H1 (cell line): ENCODE measurements at regions not wholly inside any gene's neighbourhood (a gene's known extent, or its start where the extent isn't known, plus 50 kb on each side); places are given as distances from the start of the nearest gene placed in this dataset.

Source experiments
- CTCF ChIA-PET: fragments of 300-600 bp; sonication (Branson Sonifier 250); formaldehyde crosslinking; loops from one replicate; lab custom pipeline; 2021; ENCODE audit not compliant: partially characterized antibody; lab: Charles Lee
- POLR2A ChIA-PET: fragments of 300-600 bp; sonication (Branson Sonifier 250); formaldehyde crosslinking; loops from one replicate; lab custom pipeline; 2021; ENCODE audit warnings: inconsistent platforms; ENCODE audit not compliant: partially characterized antibody; lab: Charles Lee
- DNase-seq, 2 experiments: peaks; one replicate each; pipeline versions ENCODE4 v3.0.0 to v3.0.0-alpha.2; 2010 to 2022; ENCODE audit warnings: low spot score in 2 of 2, low read depth in 1 of 2, mixed read lengths in 1 of 2
- FAIRE-seq: peaks from 2 replicates; lab custom pipeline; 2011; peaks lifted over from hg19 to GRCh38; lab: Jason Lieb, UNC
- H2AFZ ChIP-seq: 2 replicates; pipeline ENCODE4 v1.8.1; 2012; ENCODE audit warnings: low read length, inconsistent platforms
- H2AK5ac ChIP-seq: 2 replicates; pipeline ENCODE4 v1.6.1; 2013; ENCODE audit warnings: low read depth, low read length
- H2BK120ac ChIP-seq: replicated peaks from 2 replicates; pipeline ENCODE3; 2013; ENCODE audit warnings: low read depth, low read length, inconsistent platforms
- H2BK12ac ChIP-seq: 2 replicates; pipeline ENCODE4 v1.6.1; 2013; ENCODE audit warnings: low read depth, low read length
- H2BK15ac ChIP-seq: 2 replicates; pipeline ENCODE4 v1.6.1; 2013; ENCODE audit warnings: low read length
- H2BK20ac ChIP-seq: 2 replicates; pipeline ENCODE4 v1.6.1; 2013; ENCODE audit warnings: low read length
- H2BK5ac ChIP-seq: 2 replicates; pipeline ENCODE4 v1.6.1; 2013; ENCODE audit warnings: low read depth, low read length
- H3K14ac ChIP-seq: 2 replicates; pipeline ENCODE4 v1.6.1; 2013; ENCODE audit warnings: inconsistent platforms; ENCODE audit not compliant: insufficient read length
- H3K18ac ChIP-seq: 2 replicates; pipeline ENCODE4 v1.6.1; 2013; ENCODE audit warnings: low read length; ENCODE audit errors: extremely low read depth
- H3K23ac ChIP-seq: 2 replicates; pipeline ENCODE4 v1.6.1; 2013; ENCODE audit warnings: inconsistent platforms; ENCODE audit not compliant: insufficient read length
- H3K23me2 ChIP-seq: 2 replicates; pipeline ENCODE4 v1.6.1; 2013; ENCODE audit warnings: low read depth, low read length
- H3K27ac ChIP-seq: 2 replicates; pipeline ENCODE4 v1.6.1; 2011; ENCODE audit warnings: low read depth, low read length, inconsistent platforms
- H3K27me3 ChIP-seq, 4 experiments: replicated peaks in 1 of 4; 1 replicate in 1 of 4; 2 replicates in 3 of 4; pipeline versions ENCODE4 v1.6.1 to v1.8.1; 2011 to 2013; ENCODE audit warnings: low read length in 3 of 4, mild to moderate bottlenecking in 3 of 4, inconsistent platforms in 2 of 4, mixed read lengths in 2 of 4, moderate library complexity in 1 of 4; ENCODE audit not compliant: control insufficient read depth in 3 of 4, insufficient read depth in 3 of 4; ENCODE audit errors: extremely low read depth in 1 of 4
- H3K36me3 ChIP-seq, 4 experiments: 2 replicates each; pipeline versions ENCODE4 v1.6.1 to v1.8.1; 2011 to 2013; ENCODE audit warnings: mild to moderate bottlenecking in 4 of 4, low read length in 3 of 4, moderate library complexity in 2 of 4, control low read depth in 1 of 4, inconsistent platforms in 1 of 4; ENCODE audit not compliant: insufficient read depth in 4 of 4, control insufficient read depth in 2 of 4
- H3K4ac ChIP-seq: replicated peaks from 2 replicates; pipeline ENCODE3; 2013; ENCODE audit warnings: low read length, low read depth, mixed read lengths, inconsistent platforms; ENCODE audit not compliant: insufficient read length
- H3K4me1 ChIP-seq, 4 experiments: replicated peaks in 1 of 4; 1 replicate in 1 of 4; 2 replicates in 3 of 4; pipeline versions ENCODE4 v1.6.1 to v1.8.1; 2011 to 2013; ENCODE audit warnings: low read length in 3 of 4, inconsistent platforms in 2 of 4, mixed read lengths in 1 of 4; ENCODE audit not compliant: insufficient read depth in 4 of 4, control insufficient read depth in 3 of 4
- H3K4me2 ChIP-seq, 2 experiments: 2 replicates each; pipeline versions ENCODE4 v1.6.1 to v1.8.1; 2011 to 2013; ENCODE audit warnings: low read depth in 2 of 2, low read length in 2 of 2, control low read depth in 1 of 2, inconsistent platforms in 1 of 2, mild to moderate bottlenecking in 1 of 2; ENCODE audit not compliant: insufficient read depth in 1 of 2
- H3K4me3 ChIP-seq, 4 experiments: fragments of 200-600, 300-600 bp in 1 of 4; sonication (generic), shearing (Covaris generic), sonication (Bioruptor Twin) in 1 of 4; 2 replicates each; pipeline versions ENCODE4 v1.5.1 to v1.8.1; 2011 to 2016; ENCODE audit warnings: low read length in 4 of 4, low read depth in 3 of 4, control low read depth in 2 of 4, inconsistent platforms in 2 of 4, mild to moderate bottlenecking in 2 of 4, mixed read lengths in 1 of 4, moderate library complexity in 1 of 4; ENCODE audit not compliant: insufficient read depth in 2 of 4; ENCODE audit errors: extremely low read depth in 1 of 4
- H3K56ac ChIP-seq: replicated peaks from 2 replicates; pipeline ENCODE3; 2013; ENCODE audit warnings: low read depth, mild to moderate bottlenecking, mixed read lengths, low read length, inconsistent platforms; ENCODE audit not compliant: insufficient read length
- H3K79me1 ChIP-seq: 2 replicates; pipeline ENCODE4 v1.6.1; 2013; ENCODE audit warnings: low read depth, low read length, control low read depth
- H3K79me2 ChIP-seq, 2 experiments: 2 replicates each; pipeline versions ENCODE4 v1.6.1 to v1.8.1; 2012 to 2013; ENCODE audit warnings: low read length in 2 of 2, mild to moderate bottlenecking in 2 of 2, inconsistent platforms in 1 of 2; ENCODE audit not compliant: insufficient read depth in 2 of 2, control insufficient read depth in 1 of 2
- H3K9ac ChIP-seq, 4 experiments: replicated peaks in 1 of 4; 1 replicate in 1 of 4; 2 replicates in 3 of 4; pipeline versions ENCODE4 v1.6.1 to v1.8.1; 2011 to 2013; ENCODE audit warnings: low read depth in 3 of 4, low read length in 3 of 4, control low read depth in 2 of 4, mild to moderate bottlenecking in 2 of 4, moderate library complexity in 2 of 4, inconsistent platforms in 1 of 4; ENCODE audit errors: extremely low read depth in 1 of 4
- H3K9me3 ChIP-seq, 2 experiments: 2 replicates each; pipeline versions ENCODE4 v1.6.1 to v1.8.1; 2012 to 2013; ENCODE audit warnings: mild to moderate bottlenecking in 2 of 2, moderate library complexity in 2 of 2, control low read depth in 1 of 2, inconsistent platforms in 1 of 2, low read depth in 1 of 2, low read length in 1 of 2, mixed read lengths in 1 of 2; ENCODE audit not compliant: insufficient read depth in 2 of 2
- H4K20me1 ChIP-seq, 2 experiments: replicated peaks in 1 of 2; 2 replicates each; pipeline versions ENCODE3 to v1.8.1; 2011 to 2013; ENCODE audit warnings: inconsistent platforms in 2 of 2, low read length in 2 of 2, mild to moderate bottlenecking in 1 of 2; ENCODE audit not compliant: insufficient read depth in 2 of 2, control insufficient read depth in 1 of 2
- H4K5ac ChIP-seq: 2 replicates; pipeline ENCODE4 v1.6.1; 2013; ENCODE audit warnings: low read length, low read depth, mixed read lengths, inconsistent platforms; ENCODE audit not compliant: insufficient read length
- H4K8ac ChIP-seq: 2 replicates; pipeline ENCODE4 v1.8.0; 2013; ENCODE audit warnings: mild to moderate bottlenecking, moderate library complexity, low read length, inconsistent platforms; ENCODE audit not compliant: insufficient read depth; ENCODE audit errors: extremely low read depth
- H4K91ac ChIP-seq: replicated peaks from 2 replicates; pipeline ENCODE3; 2013; ENCODE audit warnings: low read length, mixed read lengths, inconsistent platforms; ENCODE audit not compliant: insufficient read length
- BRCA1 ChIP-seq: IDR thresholded peaks from 2 replicates; pipeline ENCODE4 v1.6.1; 2012; ENCODE audit warnings: low read depth, low read length, improper control_type of control experiment
- CHD2 ChIP-seq: IDR thresholded peaks from 2 replicates; pipeline ENCODE4 v1.6.1; 2012; ENCODE audit warnings: low read length, improper control_type of control experiment
- CREB1 ChIP-seq: IDR thresholded peaks from 2 replicates; pipeline ENCODE4 v1.6.1; 2012; ENCODE audit warnings: inconsistent platforms
- EGR1 ChIP-seq: IDR thresholded peaks from 2 replicates; pipeline ENCODE4 v1.6.1; 2011; ENCODE audit warnings: low read depth, low read length, borderline replicate concordance
- NRF1 ChIP-seq: IDR thresholded peaks from 2 replicates; pipeline ENCODE4 v1.6.1; 2011; ENCODE audit warnings: mild to moderate bottlenecking, low read depth, low read length, improper control_type of control experiment
- RNF2 ChIP-seq: fragments of 200-900, 300-1000 bp; sonication (generic); IDR thresholded peaks from 2 replicates; pipeline ENCODE4 v1.7.1; 2016; ENCODE audit warnings: borderline replicate concordance, low read depth, mild to moderate bottlenecking, antibody characterized with exemption, low read length; ENCODE audit not compliant: poor library complexity, severe bottlenecking; ENCODE audit errors: missing control alignments
- RXRA ChIP-seq: IDR thresholded peaks from 2 replicates; pipeline ENCODE4 v1.6.1; 2011; ENCODE audit warnings: low read depth, mild to moderate bottlenecking, low read length, moderate library complexity; ENCODE audit not compliant: insufficient read depth
- SIX5 ChIP-seq: IDR thresholded peaks from 2 replicates; pipeline ENCODE4 v1.6.1; 2011; ENCODE audit warnings: mild to moderate bottlenecking, low read depth, low read length
- SP1 ChIP-seq: IDR thresholded peaks from 2 replicates; pipeline ENCODE4 v1.6.1; 2011; ENCODE audit warnings: low read depth, low read length
- TAF7 ChIP-seq: optimal IDR thresholded peaks from 2 replicates; pipeline ENCODE3; 2011; ENCODE audit warnings: low read depth, mild to moderate bottlenecking, inconsistent platforms, low read length, moderate library complexity, borderline replicate concordance
- YY1 ChIP-seq: IDR thresholded peaks from 2 replicates; pipeline ENCODE4 v1.6.1; 2011; ENCODE audit warnings: low read depth, mild to moderate bottlenecking, low read length
- WGBS, 2 experiments: shearing (Covaris generic) in 1 of 2; methylation state at CpG; one replicate each; pipeline versions ENCODE4 v1.1.6 to v1.1.7; 2013 to 2015; ENCODE audit warnings: low lambda C conversion rate in 2 of 2, mixed read lengths in 2 of 2, inconsistent platforms in 1 of 2, low coverage in 1 of 2, missing lambda C conversion rate in 1 of 2; ENCODE audit not compliant: insufficient replicate concordance in 2 of 2, insufficient coverage in 1 of 2, insufficient read length in 1 of 2; ENCODE audit errors: extremely low coverage in 1 of 2, missing lambda C conversion rate in 1 of 2; 5-methylcytosine and 5-hydroxymethylcytosine counted together
- TF ChIP-seq, protein P1 (sequence below), 3 experiments: IDR thresholded peaks; 1 replicate in 2 of 3; 2 replicates in 1 of 3; pipeline versions ENCODE4 v1.5.1 to v1.6.1; 2011; ENCODE audit warnings: low read length in 3 of 3, mild to moderate bottlenecking in 3 of 3, inconsistent platforms in 2 of 3, low read depth in 1 of 3, moderate library complexity in 1 of 3; ENCODE audit not compliant: insufficient read depth in 1 of 3; ENCODE audit errors: control extremely low read depth in 1 of 3

- POLR2A ChIA-PET, result no interaction called here
- H3K4me3 ChIP-seq, result no peak overlapping the region
- H3K18ac ChIP-seq, result no peak overlapping the region
- H2BK120ac ChIP-seq, result no peak overlapping the region
- H3K4me1 ChIP-seq, result no peaks in the 10 kb centered on the region
- no peak overlapping the region for H3K14ac ChIP-seq
- H3K23ac ChIP-seq, result no peak overlapping the region
- no peak overlapping the region for H3K56ac ChIP-seq
- H3K79me1 ChIP-seq, result no peaks in the 10 kb centered on the region
- no peak overlapping the region for H3K27ac ChIP-seq
- no peak overlapping the region for H4K8ac ChIP-seq
- no peak overlapping the region for H2BK12ac ChIP-seq
- H3K27me3 ChIP-seq, result no peaks in the 10 kb centered on the region
- CTCF ChIA-PET, result interaction anchor here (1.9 kb wide), 1 partner anchor 11 kb away, joined by 5 read pairs; no protein-coding TSS in a partner anchor
- H3K23me2 ChIP-seq, result no peaks in the 10 kb centered on the region
- no peak overlapping the region for H2BK20ac ChIP-seq
- no peaks in the 10 kb centered on the region for H3K79me2 ChIP-seq
- 86% methylated on average over 12 of the region's 13 CpGs; no CpG with 5 or more reads in 1 of the 2 experiments for WGBS, 2 experiments
- no peak overlapping the region for H3K4ac ChIP-seq
- H3K36me3 ChIP-seq, result no peaks in the 10 kb centered on the region
- no peak overlapping the region for H2BK5ac ChIP-seq
- no peak for FAIRE-seq
- H4K91ac ChIP-seq, result no peak overlapping the region
- H3K9me3 ChIP-seq, result no peaks in the 10 kb centered on the region
- no peak overlapping the region for H3K4me2 ChIP-seq
- no peak overlapping the region for H2AFZ ChIP-seq
- no peak overlapping the region for H2BK15ac ChIP-seq
- no peak for DNase-seq
- H4K20me1 ChIP-seq, result no peaks in the 10 kb centered on the region
- no peak overlapping the region for H2AK5ac ChIP-seq
- no peak overlapping the region for H3K9ac ChIP-seq
- no peak overlapping the region for H4K5ac ChIP-seq
- TF ChIP-seq NRF1, result no peak
- TF ChIP-seq, protein P1, sequence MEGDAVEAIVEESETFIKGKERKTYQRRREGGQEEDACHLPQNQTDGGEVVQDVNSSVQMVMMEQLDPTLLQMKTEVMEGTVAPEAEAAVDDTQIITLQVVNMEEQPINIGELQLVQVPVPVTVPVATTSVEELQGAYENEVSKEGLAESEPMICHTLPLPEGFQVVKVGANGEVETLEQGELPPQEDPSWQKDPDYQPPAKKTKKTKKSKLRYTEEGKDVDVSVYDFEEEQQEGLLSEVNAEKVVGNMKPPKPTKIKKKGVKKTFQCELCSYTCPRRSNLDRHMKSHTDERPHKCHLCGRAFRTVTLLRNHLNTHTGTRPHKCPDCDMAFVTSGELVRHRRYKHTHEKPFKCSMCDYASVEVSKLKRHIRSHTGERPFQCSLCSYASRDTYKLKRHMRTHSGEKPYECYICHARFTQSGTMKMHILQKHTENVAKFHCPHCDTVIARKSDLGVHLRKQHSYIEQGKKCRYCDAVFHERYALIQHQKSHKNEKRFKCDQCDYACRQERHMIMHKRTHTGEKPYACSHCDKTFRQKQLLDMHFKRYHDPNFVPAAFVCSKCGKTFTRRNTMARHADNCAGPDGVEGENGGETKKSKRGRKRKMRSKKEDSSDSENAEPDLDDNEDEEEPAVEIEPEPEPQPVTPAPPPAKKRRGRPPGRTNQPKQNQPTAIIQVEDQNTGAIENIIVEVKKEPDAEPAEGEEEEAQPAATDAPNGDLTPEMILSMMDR (IDR thresholded peaks at IDR 0.05; ENCODE audit: control extremely low read depth in 1 of 3, insufficient read depth in 1 of 3, low read depth in 1 of 3, low read length in 3 of 3), result no peak
- TF ChIP-seq SIX5, result no peak
- TF ChIP-seq BRCA1, result no peak
- TF ChIP-seq RNF2, result no peak
- TF ChIP-seq SP1, result no peak
- no peak for TF ChIP-seq CHD2
- TF ChIP-seq RXRA, result no peak
- TF ChIP-seq YY1, result no peak
- no peak for TF ChIP-seq TAF7
- no peak for TF ChIP-seq EGR1
- TF ChIP-seq CREB1, result no peak
Measured at GRCh38 chr5:117953272-117953671, 1035.1 kb downstream of the DTWD2 start.
